GM12872 (cell line): ENCODE measurements at regions not wholly inside any gene's neighbourhood (a gene's known extent, or its start where the extent isn't known, plus 50 kb on each side); places are given as distances from the start of the nearest gene placed in this dataset.

Experiments used
- CTCF ChIP-seq: IDR thresholded peaks from 3 replicates; pipeline ENCODE4 v1.5.1; 2011; ENCODE audit warnings: low read depth, mild to moderate bottlenecking, low read length, moderate library complexity; ENCODE audit not compliant: insufficient read depth

- TF ChIP-seq CTCF = no peak
Observed at GRCh38 chr20:22711971-22712755, 127.8 kb upstream of the FOXA2 start.

DNA sequence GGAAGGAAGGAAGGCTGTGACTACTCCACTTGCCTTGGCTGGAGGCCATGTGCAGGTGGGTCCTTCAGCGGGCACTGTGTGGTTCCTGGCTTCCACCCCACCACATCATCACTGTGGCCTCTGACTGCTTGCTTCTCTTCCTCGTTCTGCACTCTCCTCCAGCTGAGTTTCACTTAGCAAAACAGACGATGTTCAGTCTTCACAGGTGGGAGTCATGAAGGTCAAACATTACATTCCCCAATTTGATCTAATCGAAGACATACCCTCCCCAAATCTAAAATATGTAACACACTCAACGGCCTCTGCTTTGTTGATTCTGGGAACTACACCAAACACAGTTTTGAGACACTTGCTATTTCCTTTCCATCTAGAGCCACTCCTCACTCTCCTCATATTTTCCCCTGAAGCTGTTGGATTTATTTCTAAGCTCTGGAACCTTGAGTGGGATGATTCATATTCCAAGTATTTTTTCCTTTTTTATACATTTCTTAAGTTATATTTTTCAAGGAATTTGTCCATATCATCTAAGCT, 132.5 kb upstream of the FOXA2 start:
- no peak for TF ChIP-seq CTCF

DNA sequence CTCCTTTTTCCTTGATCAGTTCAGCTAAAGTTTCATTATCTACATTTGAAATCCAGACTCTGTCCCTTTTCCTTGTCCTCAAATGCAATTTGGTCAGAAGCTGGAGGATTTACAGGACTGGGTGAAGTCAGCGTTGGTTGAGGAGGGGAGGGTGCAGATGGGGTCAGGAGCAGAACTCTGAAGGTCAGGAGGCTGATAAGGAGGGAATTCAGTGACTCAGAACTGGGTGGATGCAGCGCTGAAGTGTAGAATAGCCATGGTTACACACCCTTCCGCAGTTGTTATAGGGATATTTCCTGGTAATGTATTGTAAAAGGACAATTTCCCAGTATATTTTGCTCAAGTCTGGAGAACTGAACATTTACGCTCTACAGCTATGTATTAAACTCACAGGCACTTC, 133.1 kb upstream of the FOXA2 start:
- no peak for TF ChIP-seq CTCF

GRCh38 chr20:22719167-22719591, 134.8 kb upstream of the FOXA2 start:
- no peak for TF ChIP-seq CTCF

GRCh38 chr20:22720206-22720605, 135.8 kb upstream of the FOXA2 start:
- TF ChIP-seq CTCF = no peak

GRCh38 chr20:22722811-22723210, 138.4 kb upstream of the FOXA2 start:
- TF ChIP-seq CTCF = no peak

DNA sequence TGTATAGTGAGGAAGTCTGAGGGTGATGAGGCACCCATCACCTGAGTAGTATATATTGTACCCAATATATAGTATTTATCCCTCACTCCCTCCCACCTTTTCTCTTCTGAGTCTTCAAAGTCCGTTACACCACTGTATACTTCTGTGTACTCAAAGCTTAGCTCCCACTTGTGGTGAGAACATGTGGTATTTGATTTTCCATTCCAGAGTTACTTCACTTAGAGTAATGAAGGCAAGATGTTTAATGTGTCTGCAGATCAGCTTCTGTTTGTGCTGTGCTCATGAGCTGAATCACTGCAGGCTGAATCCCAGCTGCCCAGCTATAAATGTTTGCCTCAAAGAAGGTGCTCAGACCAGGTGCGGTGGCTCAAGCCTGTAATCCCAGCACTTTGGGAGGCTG, 139.3 kb upstream of the FOXA2 start:
- TF ChIP-seq CTCF = no peak
